MV-4-11 (cell line): ENCODE measurements at regions not wholly inside any gene's neighbourhood (a gene's known extent, or its start where the extent isn't known, plus 50 kb on each side); places are given as distances from the start of the nearest gene placed in this dataset.

Experiments used
- DNase-seq: peaks from one replicate; lab custom pipeline; 2025; lab: John Stamatoyannopoulos, UW

- DNase-seq: no peak
These were observed 224.0 kb upstream of the ZNF32 start for GRCh38 chr10:43872644-43873043.

- no peak for DNase-seq
These were observed 222.9 kb upstream of the ZNF32 start for GRCh38 chr10:43871545-43871944.

- DNase-seq: no peak
These were observed 222.3 kb upstream of the ZNF32 start for GRCh38 chr10:43870968-43871439.

- DNase-seq: no peak
These were observed 221.1 kb upstream of the ZNF32 start for GRCh38 chr10:43869669-43870322.

GRCh38 chr10:43868952-43869351, 220.3 kb upstream of the ZNF32 start:
- no peak for DNase-seq

GRCh38 chr10:43867667-43868565, 219.2 kb upstream of the ZNF32 start:
- DNase-seq: no peak

GRCh38 chr10:43867113-43867512, 218.4 kb upstream of the ZNF32 start:
- DNase-seq: no peak

GRCh38 chr10:43866712-43867111, 218.0 kb upstream of the ZNF32 start:
- no peak for DNase-seq

- DNase-seq: no peak
These were observed 216.8 kb upstream of the ZNF32 start for GRCh38 chr10:43865265-43866135.

GRCh38 chr10:43864656-43865055, 216.0 kb upstream of the ZNF32 start:
- DNase-seq: no peak

- DNase-seq: no peak
These were observed 215.3 kb upstream of the ZNF32 start for GRCh38 chr10:43863859-43864591.

GRCh38 chr10:43863270-43863669, 214.6 kb upstream of the ZNF32 start:
- no peak for DNase-seq

GRCh38 chr10:43862756-43863155, 214.1 kb upstream of the ZNF32 start:
- DNase-seq: no peak

- no peak for DNase-seq
These were observed 213.5 kb upstream of the ZNF32 start for GRCh38 chr10:43861966-43862751.

- DNase-seq: no peak
These were observed 210.4 kb upstream of the ZNF32 start for GRCh38 chr10:43859016-43859525.

GRCh38 chr10:43857931-43858315, 209.2 kb upstream of the ZNF32 start:
- DNase-seq: no peak

- DNase-seq: no peak
These were observed 208.7 kb upstream of the ZNF32 start for GRCh38 chr10:43857206-43857930.

- no peak for DNase-seq
These were observed 207.6 kb upstream of the ZNF32 start for GRCh38 chr10:43856299-43856698.

- no peak for DNase-seq
These were observed 207.1 kb upstream of the ZNF32 start for GRCh38 chr10:43855667-43856210.

- DNase-seq: no peak
These were observed 205.3 kb upstream of the ZNF32 start for GRCh38 chr10:43854007-43854406.
